Occipital lobe (tissue), 1 donor: ENCODE measurements at regions not wholly inside any gene's neighbourhood (a gene's known extent, or its start where the extent isn't known, plus 50 kb on each side); places are given as distances from the start of the nearest gene placed in this dataset.

ENCODE experiments used
- DNase-seq: peaks from one replicate; lab custom pipeline; 2025; lab: John Stamatoyannopoulos, UW

DNA sequence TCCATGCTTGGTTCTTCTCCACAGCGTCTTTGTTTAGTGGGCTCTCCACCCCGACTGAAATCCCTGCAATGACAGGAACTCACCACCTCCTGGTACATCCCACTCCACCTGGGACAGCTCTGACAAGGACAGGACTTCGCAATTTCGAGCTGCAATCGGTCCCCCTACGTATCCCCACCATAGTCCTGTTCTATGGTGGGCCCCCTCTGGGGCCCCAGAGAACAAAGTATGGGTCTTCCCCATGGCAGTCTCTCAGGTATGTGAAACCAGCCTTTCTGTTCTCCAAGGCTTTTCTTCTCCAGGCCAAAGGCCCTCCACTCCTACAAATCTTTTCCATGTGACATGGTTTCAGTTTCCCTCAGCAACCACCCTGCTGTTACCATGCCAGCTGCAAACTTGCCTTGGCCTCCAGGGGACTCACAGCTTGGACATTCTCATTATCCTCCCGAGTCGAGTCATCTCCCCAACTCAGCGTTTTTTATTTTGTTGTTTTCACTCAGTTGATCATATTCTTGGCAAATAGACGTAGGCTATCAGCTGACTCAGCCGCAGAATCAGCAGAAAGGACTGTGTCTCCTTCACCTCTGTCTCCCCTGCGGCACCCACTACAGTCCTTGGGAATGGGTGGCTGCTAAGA, 233.3 kb downstream of the OPA1 start:
- no peak for DNase-seq

DNA sequence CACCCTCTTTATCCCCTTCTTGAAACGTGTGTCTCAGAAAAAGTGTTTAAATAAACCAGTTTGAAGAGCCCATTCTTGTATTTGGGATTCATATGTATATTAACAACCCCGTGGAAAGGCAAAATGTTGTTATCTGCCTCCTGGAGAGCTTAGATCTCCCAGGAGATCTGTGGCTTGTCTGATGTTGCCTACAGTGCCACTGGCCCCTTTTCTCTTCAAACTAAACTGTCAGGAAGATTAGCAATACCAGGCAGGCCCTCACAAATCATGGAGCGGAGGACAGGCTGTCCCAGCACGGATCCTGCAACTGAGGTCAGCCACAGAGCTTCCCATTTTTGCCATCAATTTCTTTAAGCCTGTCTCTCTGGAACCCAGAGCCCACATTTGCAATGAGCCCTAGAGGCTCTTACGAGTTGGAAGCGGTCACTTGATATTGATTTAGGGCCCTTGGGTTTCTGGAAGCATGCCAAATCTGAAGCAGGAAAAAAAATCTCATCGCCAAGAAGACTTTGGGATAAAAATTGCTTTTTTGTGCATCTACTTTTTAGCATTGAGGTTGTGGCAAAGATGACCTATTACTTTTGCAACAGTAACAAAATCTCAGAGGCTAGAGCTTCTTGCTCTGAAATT, 234.1 kb downstream of the OPA1 start:
- DNase-seq = no peak

DNA sequence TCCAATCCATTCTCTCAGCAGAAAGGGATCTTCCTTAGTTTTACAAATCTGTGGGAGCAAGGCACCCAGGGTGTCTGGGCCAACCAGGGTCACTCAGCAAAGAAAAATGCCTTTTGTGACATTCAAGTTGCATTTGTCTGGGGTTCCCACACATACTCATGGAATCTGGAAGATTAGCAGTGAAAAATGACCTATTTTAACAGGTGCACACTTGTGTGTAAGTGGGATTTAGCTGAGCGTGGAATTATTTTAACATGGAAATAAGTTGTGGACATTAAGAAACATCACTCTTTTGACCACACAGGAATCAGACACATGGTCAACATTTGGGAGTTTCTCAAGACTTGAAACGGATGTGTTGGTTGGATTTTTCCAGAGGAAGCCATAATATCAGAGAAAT, 234.9 kb downstream of the OPA1 start:
- DNase-seq = no peak

DNA sequence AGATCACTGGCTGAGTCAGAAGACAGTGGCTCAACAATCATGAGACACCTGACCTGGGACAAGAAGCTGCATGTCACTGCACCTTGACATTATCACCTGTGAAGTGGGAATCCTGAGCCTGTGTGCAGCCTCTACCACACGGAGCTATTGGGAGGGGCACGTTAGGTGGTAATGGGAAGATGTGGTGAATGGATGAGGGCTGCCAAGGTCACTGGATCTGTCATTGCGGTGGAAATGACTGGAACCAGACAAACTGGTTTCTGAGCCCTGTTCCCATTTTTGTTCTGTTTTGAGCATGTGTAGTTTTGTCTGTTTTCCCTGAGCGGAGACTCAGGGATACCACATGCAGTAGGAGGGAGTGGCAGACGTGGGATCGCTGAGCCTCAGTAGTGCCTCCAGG, 235.5 kb downstream of the OPA1 start:
- DNase-seq = no peak

DNA sequence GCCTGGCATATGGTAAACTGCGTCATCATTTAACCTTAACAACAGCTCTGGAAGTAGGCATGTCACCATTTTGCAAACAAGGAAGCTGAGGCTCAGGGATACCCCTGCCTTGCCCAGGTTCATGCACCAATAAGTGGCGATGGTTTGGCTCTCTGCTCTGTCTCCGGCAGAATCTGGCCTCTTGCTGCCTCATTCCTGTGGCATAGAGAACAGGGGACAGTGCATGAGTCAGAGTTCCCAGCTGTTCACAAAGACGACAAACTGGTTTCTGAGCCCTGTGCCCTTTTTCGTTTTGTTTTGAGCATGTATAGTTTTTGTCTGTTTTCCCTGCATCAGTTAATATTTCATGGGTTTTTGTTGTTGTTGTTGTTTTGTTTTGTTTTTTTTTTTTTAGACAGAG, 236.8 kb downstream of the OPA1 start:
- no peak for DNase-seq

DNA sequence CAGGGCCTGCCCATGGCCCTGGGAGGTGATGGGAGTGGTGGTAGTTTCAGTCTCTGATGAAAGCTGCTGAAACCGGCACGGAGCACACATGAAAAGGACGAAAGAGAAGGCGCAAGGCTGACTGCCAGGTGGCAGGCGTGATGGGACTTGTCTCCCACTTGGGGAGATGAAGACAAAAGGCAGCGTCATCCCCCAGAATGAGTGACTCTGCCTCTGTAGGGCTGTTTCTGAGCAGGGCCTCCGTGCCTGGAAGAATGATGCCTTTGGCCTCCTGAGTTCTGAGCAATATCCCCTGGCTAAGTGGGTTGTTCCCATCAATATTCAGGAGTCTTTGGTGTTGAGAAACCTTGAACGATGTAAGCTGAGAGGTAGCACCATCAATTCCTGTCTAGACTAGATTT, 237.8 kb downstream of the OPA1 start:
- DNase-seq = no peak

DNA sequence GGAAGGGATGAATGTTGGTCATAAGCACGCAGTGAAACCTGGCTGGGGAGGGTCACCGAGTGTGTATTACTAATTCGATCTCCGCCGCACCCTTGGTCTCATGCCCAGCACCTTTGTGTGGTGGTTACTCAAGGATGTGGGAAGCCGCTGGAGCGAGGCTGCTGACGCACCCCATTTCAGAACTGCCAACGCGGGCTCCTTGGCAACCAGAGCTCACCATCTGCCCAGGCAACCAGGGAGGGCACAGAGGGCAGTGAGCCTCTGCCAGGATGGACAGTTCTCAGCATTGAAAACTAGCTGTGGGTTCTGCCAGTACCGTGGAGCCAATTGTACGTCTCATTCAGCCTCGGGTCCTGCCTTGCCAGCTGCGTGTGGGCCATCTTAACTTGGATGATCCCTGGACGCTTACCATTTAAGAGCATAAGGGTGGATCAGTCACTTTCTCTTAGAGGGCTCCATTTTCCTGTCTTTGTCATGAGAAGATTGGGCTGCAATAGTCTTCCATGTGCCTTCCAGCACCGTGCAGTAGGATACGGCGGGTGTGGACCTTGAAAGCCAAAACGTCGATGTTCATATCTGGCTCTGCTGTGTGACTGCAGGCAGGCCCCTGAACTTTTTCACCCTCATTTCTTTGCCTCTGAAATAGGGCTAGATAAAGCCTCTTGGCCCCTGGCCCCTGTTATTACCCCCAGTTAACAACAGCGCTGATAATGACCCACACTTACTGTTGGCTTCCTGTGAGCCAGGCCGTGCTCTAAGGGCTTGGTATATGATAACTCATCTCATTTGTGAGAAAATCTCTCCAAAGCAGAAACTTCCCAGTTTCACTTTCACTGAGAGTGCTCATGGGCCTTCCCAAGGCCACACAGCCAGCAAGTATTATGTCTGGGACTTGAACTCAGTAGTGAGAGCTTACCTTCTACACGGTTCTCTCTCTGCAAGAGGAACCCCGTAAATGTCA, 238.8 kb downstream of the OPA1 start:
- peak; percentile 42 for DNase-seq

DNA sequence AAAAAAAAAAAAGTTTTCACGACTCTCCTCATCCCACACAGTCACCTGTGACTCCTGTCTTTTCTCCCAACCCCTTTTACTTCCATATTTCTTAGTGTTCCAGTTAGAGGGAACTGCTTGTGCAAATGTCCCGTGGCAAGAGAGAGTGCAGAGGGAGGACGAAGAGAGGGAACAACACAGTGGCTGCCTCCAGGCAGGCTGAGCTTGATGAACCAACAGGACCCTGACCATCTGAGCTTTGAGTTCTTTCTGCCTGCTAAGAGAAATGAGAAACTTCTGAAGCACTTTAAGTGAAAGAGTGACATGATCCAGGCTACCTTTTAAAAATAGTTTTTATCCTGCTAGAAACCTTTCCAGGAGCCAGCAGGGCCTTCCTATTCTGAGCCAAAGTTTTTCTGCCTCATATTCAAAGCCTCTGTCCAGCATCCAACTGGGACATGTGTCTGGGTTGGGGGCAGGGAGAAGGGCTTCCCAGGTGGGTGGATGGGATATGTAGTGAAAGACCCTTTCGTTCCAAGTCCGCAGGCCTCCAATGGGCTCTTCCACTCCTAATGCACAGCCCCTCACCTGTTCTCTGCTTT, 239.9 kb downstream of the OPA1 start:
- no peak for DNase-seq

DNA sequence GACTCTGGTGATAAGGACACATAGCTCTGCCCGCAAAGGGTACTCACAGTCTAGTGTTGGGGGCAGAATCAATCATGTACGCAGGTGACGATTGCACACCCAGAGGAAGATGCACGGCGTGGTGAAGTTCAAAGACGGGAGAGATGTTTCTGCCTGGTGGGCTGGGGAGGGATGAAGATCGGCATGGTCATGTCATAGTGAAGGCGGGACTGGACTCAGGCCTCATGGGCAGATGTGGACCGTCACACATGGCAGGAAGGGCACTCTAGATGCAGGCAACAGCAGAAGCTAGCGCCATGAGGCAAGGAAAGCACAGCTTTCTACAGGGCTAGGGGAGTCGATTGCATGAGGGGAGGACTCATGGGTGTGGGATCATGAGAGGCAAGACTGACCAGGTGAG, 240.6 kb downstream of the OPA1 start:
- DNase-seq = no peak

DNA sequence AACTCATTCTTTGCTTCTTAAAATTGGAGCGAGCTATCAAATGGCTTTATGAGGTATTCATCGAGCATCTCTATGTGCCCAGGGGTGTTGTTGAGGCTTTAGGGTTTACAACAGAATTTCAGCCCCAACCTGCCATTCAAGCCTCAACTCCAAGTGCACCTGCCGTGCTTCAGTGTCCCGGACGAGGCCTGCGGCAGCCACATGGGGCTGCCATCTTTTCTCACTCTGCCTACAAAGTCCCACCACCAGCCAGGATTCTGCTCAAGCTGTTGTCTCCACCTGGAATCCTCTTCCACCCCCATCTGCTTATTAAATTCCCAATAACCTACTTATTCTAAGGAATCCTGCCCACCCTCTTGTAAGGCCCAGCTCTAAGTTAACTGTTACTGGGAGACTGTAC, 242.4 kb downstream of the OPA1 start:
- DNase-seq = no peak

DNA sequence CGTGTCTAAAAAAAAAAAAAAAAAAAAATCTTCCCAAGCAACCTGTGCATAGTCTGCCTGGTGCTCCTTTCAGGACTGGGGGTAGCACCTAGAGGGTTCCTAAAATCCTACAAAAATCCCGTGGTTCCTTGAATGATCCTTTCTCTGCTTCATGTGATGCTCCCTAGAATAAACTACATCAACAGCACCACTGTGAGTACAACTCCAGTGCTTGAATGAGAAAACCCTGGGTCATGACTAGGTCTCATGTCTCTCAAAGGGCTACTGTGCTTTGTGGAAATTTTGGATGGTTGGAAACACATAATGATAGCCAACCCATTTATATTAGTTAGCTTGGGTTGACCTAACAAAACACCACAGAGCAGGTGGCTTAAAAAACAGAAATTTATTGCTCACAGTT, 243.5 kb downstream of the OPA1 start:
- DNase-seq = no peak

DNA sequence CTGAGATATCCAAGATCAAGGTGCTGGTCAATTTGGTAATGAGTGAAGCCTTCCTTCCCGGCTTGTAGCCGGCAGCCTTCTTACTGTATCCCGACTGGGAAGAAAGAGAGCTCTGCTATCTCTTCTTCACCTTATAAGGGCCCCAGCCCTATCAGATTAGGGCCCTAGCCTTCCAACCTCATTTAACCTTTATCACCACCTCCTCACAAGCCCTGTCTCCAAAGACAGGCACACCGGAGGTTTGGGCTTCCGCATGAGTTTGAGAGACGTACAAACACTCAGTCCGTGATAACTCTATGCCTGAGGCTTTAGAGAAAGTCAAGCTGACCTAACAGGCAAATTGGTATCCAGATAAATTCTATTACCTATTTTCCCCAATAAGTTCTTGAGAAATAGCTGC, 243.9 kb downstream of the OPA1 start:
- DNase-seq = no peak

DNA sequence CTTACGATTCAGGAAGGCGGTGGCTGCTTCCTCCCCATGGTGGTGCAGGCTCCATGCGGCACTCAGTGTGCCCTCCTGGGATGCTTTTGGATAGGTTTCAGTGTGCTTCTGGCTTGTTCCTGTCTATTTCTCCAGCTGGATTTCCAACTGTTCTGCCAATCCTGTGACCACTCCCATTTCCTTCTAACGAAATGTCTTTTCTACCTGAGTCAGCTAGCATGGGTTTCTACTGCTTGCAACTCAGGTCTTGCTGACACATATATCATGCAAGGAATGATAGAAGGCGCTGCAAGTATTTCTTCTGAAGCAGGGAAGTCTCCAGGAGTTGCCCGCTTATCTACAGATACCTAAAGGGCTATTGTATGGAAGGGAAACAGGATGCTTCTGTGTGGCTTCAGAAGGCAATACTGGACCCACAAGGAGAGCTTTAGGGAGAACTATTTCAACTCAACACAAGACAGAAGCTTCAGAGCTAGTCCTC, 244.4 kb downstream of the OPA1 start:
- DNase-seq = no peak

DNA sequence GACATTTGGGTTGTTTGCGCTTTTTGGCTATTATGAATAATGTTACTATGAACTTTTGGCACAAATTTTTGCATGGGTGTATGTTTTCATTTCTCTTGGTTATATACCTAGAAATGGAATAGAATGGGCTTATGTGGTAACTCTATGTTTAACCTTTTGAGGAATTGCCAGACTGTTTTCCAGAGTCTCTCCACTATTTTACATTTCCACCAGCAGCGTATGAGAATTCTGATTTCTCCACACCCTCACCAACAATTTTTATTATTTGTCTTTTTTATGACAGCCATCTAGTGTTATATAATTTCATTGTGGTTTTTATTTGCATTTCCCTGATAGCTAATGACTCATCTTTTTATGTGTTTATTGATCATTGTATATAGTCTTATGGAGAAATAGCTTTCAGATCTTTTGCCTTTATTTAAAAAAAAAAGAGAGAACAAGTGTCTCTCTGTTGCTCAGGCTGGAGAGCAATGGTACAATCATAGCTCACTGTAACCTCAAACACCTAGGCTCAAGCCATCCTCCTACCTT, 247.2 kb downstream of the OPA1 start:
- no peak for DNase-seq

DNA sequence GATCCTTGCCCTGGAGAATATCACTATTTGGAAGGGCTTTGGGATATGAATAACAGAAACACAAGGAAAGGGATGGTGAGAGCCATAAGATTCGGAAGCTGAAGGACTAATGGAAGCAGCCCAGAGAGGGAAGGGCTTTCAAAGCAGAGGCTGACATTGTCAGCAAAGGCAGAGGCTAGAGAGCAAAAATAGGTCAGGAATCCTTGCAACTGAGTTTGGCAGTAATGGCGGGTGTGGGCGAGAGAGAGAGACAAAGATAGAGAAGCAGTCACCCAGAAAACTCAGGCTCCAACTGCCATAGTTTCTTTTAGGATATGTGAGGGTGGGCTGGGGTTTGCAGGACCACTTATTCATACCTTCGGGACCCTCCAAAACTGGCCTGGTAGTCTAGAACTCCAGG, 248.6 kb downstream of the OPA1 start:
- DNase-seq = no peak

DNA sequence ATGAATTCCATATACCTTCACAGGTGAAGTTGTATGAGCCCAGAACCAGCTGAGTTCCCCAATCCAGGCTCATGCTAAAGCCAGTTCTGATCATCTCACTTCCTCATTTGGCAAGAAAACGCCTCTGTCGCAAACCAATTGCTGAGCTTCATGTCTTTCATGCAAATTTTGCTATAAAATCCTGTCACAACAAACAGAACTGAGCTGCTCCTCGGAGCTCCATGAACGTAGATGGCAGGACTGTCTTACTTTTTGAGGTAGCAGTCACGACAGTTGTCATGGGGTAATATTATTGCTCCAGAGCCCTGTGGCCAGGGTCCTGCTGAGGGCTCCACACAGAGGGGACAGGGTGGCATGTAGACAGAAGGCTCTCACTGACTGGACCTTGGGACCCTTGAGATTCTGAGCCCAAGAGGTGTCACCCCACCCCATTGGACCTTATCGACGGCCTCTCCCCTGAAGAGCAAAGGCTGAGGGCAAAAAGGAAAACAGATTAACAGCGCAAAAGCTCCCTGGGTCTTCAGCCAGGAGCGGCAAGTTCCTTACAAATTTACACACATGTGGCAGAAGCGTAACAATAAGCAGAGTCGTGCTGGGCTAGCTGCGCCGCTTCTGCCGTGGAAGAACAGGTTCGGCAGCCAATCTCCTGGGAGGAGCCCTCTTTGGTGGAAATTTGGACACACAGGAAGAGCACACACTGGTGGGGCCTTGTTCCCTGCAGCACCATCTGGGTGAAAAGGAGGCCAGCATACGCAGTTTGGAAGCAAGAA, 249.2 kb downstream of the OPA1 start:
- no peak for DNase-seq

DNA sequence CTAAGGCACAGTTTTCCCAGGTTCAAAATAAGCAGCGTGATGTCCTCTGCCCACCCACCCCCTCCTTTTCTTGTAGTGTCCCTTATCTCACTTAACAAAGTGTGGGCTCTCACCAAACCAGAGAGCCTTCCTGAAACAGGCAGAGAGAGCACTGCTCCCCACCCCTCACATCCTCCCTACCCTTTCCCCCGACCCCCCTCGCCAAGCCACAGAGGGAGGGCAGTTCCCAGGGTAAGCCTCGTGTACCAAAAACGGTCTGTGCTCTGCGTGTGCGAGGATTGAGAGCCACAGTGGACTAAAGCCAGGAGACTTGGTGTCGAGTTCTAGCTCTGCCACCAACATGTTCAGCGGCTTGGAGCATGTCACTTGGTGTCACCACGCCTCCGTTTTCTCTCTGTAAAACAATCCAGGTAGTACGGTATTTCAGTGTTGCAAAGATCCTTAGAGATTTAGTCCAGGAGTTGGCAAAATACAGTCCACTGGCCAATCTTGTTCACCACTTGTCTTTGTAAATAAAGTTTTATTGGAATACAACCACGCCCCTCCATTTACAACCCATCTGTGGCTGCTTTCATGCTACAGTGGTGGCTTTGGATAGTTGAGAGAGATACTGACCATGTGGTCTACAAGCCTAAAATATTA, 249.9 kb downstream of the OPA1 start:
- no peak for DNase-seq

DNA sequence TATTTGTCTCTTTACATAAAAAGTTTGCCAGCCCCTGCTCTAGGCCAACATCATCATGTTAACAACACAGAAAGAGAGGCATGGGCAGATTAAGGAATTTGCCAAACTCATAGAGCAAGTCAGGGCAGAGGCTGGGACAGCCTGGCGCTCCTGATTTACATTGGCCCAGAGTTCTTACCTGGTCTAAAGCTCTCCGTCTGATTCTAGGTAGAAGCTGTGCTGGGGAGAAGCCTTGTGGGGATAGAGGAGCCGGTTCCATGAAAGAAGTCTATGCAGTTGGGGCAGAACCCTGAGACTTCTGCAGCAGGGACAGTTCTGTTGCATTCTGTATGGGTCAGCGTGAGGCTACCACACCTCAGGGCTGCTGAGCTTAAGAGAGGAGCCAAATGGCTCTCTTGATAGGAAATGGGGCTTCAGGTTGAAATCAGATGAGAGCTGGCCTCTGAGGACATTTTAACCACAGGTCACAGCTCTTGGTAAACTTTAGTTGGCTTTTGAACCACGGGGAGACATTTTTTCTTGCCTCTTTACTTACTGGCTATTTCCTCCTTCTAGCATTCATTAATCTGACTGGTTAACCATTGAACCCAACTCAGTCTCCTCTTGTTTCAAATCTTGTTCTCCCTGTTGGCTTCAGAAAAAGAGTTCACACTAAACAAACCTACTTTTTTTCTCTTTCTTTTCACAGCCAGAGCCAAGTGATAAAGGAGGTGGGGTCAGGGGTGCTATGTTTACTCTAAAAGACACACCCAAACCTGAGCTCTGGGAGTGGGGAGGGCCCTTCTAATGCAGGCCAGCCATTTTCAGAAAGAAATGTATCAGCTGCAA, 250.7 kb downstream of the OPA1 start:
- DNase-seq = no peak

DNA sequence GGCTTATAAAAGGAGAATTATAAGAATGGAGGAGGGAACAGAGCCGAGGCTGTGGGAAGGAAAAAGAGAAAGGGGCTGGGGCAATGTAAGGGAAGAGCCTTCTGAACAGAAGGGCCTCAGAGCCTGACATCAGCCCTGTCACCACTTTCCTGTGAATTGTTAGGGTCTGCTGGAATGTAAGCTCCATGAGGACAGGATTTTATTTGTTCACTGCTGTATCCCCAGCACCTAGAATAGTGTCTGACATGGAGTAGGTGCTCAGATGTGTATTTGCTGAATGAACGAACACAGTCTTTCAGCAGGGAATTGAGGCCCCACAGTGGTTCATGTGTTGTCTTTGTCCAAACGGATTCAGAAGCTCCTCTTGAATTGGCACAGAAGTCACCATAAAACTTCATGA, 251.5 kb downstream of the OPA1 start:
- DNase-seq = no peak

DNA sequence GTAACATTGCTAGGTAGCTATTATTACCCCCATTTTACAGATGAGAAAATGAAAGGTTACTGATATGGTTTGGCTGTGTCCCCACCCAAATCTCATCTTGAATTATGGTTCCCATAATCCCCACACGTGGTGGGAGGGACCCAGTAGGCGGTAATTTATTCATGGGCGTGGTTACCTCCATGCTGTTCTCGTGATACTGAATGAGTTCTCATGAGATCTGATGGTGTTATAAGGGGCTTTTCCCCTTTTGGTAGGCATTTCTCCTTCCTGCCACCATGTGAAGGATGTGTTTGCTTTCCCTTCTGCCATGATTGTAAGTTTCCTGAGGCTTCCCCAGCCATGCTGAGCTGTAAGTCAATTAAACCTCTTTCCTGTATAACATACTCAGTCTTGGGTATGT, 252.1 kb downstream of the OPA1 start:
- no peak for DNase-seq
